Activated naive CD8-positive, alpha-beta T cell treated with anti-CD3 and anti-CD28 coated beads for 36 hours (primary cell): ENCODE measurements at regions not wholly inside any gene's neighbourhood (a gene's known extent, or its start where the extent isn't known, plus 50 kb on each side); places are given as distances from the start of the nearest gene placed in this dataset.
A peak's percentile ranks its signal among the peaks of the same experiment; 100 is the strongest.

Source experiments
- DNase-seq: peaks from one replicate; pipeline ENCODE4 v3.0.0; 2021
- H3K27ac Mint-ChIP-seq: one replicate; pipeline ENCODE4 v1.8.0; 2022; ENCODE audit warnings: mild to moderate bottlenecking, moderate library complexity, mixed read lengths
- H3K27me3 Mint-ChIP-seq: one replicate; pipeline ENCODE4 v1.8.0; 2022; ENCODE audit warnings: mild to moderate bottlenecking, mixed read lengths
- H3K36me3 Mint-ChIP-seq: one replicate; pipeline ENCODE4 v1.8.0; 2021; ENCODE audit warnings: mild to moderate bottlenecking, mixed read lengths
- H3K4me1 Mint-ChIP-seq: one replicate; pipeline ENCODE4 v1.8.0; 2021; ENCODE audit warnings: mixed read lengths
- H3K4me3 Mint-ChIP-seq: one replicate; pipeline ENCODE4 v1.8.0; 2022; ENCODE audit warnings: mild to moderate bottlenecking, moderate library complexity, mixed read lengths
- H3K9me3 Mint-ChIP-seq: one replicate; pipeline ENCODE4 v1.8.0; 2022; ENCODE audit warnings: mixed read lengths

- DNase-seq = no peak
- no peak overlapping the region for H3K4me3 Mint-ChIP-seq
- no peaks in the 10 kb centered on the region for H3K4me1 Mint-ChIP-seq
- no peak overlapping the region for H3K27ac Mint-ChIP-seq
- no peaks in the 10 kb centered on the region for H3K36me3 Mint-ChIP-seq
- no peaks in the 10 kb centered on the region for H3K27me3 Mint-ChIP-seq
- no peaks in the 10 kb centered on the region for H3K9me3 Mint-ChIP-seq
Observed at GRCh38 chr2:147351784-147352183, 493.0 kb upstream of the ACVR2A start.

- Mint-ChIP-seq H3K27ac (no peak overlapping the region), H3K36me3 (no peaks in the 10 kb centered on the region), H3K4me1 (no peaks in the 10 kb centered on the region), H3K4me3 (no peak overlapping the region), H3K9me3 (peaks cover 8% of the 10 kb centered on the region), H3K27me3 (no peaks in the 10 kb centered on the region)
- no peak for DNase-seq
Observed at GRCh38 chr2:147348931-147349555, 495.8 kb upstream of the ACVR2A start.

- no peak for DNase-seq
- no peaks in the 10 kb centered on the region for H3K36me3 Mint-ChIP-seq
- no peak overlapping the region for H3K4me3 Mint-ChIP-seq
- H3K27me3 Mint-ChIP-seq = no peaks in the 10 kb centered on the region
- H3K9me3 Mint-ChIP-seq = peaks cover 8% of the 10 kb centered on the region
- H3K4me1 Mint-ChIP-seq = no peaks in the 10 kb centered on the region
- H3K27ac Mint-ChIP-seq = no peak overlapping the region
Observed at GRCh38 chr2:147346142-147346541, 498.7 kb upstream of the ACVR2A start.

- Mint-ChIP-seq H3K27me3 (no peaks in the 10 kb centered on the region), H3K4me1 (no peaks in the 10 kb centered on the region), H3K9me3 (peaks cover 8% of the 10 kb centered on the region), H3K4me3 (no peak overlapping the region), H3K36me3 (no peaks in the 10 kb centered on the region), H3K27ac (no peak overlapping the region)
- DNase-seq = no peak
Observed at GRCh38 chr2:147345246-147345645, 499.6 kb upstream of the ACVR2A start.

- no peaks in the 10 kb centered on the region for H3K4me1 Mint-ChIP-seq
- peaks cover 8% of the 10 kb centered on the region for H3K9me3 Mint-ChIP-seq
- H3K27ac Mint-ChIP-seq = no peak overlapping the region
- H3K4me3 Mint-ChIP-seq = no peak overlapping the region
- H3K36me3 Mint-ChIP-seq = no peaks in the 10 kb centered on the region
- DNase-seq = no peak
- H3K27me3 Mint-ChIP-seq = no peaks in the 10 kb centered on the region
Observed at GRCh38 chr2:147342329-147342728, 502.5 kb upstream of the ACVR2A start.

GRCh38 chr2:147331790-147332419 lies 512.9 kb upstream of the ACVR2A start:
- H3K4me1 Mint-ChIP-seq = peaks cover 6% of the 10 kb centered on the region

GRCh38 chr2:147330925-147331324 lies 513.9 kb upstream of the ACVR2A start:
- Mint-ChIP-seq H3K4me1 (peaks cover 7% of the 10 kb centered on the region), H3K9me3 (peaks cover 2% of the 10 kb centered on the region), H3K4me3 (no peak overlapping the region), H3K27me3 (no peaks in the 10 kb centered on the region), H3K27ac (no peak overlapping the region), H3K36me3 (no peaks in the 10 kb centered on the region)
- no peak for DNase-seq

More at GRCh38 chr2:147331790-147332419, 512.9 kb upstream of the ACVR2A start:
- H3K4me3 Mint-ChIP-seq = no peak overlapping the region
- peaks cover 2% of the 10 kb centered on the region for H3K9me3 Mint-ChIP-seq
- H3K27ac Mint-ChIP-seq = no peak overlapping the region
- H3K27me3 Mint-ChIP-seq = no peaks in the 10 kb centered on the region
- DNase-seq = no peak
- H3K36me3 Mint-ChIP-seq = no peaks in the 10 kb centered on the region

GRCh38 chr2:147327613-147328012 lies 517.2 kb upstream of the ACVR2A start:
- H3K27me3 Mint-ChIP-seq = peaks cover 3% of the 10 kb centered on the region
- H3K27ac Mint-ChIP-seq = no peak overlapping the region
- H3K9me3 Mint-ChIP-seq = no peaks in the 10 kb centered on the region
- no peak for DNase-seq
- peaks cover 7% of the 10 kb centered on the region for H3K4me1 Mint-ChIP-seq
- no peaks in the 10 kb centered on the region for H3K36me3 Mint-ChIP-seq
- no peak overlapping the region for H3K4me3 Mint-ChIP-seq

- Mint-ChIP-seq H3K27me3 (peaks cover 3% of the 10 kb centered on the region), H3K9me3 (no peaks in the 10 kb centered on the region), H3K4me3 (no peak overlapping the region), H3K4me1 (peaks cover 7% of the 10 kb centered on the region), H3K27ac (no peak overlapping the region), H3K36me3 (no peaks in the 10 kb centered on the region)
- no peak for DNase-seq
Observed at GRCh38 chr2:147325990-147326389, 518.8 kb upstream of the ACVR2A start.

- no peaks in the 10 kb centered on the region for H3K4me1 Mint-ChIP-seq
- H3K9me3 Mint-ChIP-seq = peaks cover 4% of the 10 kb centered on the region
- no peak overlapping the region for H3K27ac Mint-ChIP-seq
Observed at GRCh38 chr2:147320146-147320545, 524.7 kb upstream of the ACVR2A start.

GRCh38 chr2:147311058-147311430 lies 533.8 kb upstream of the ACVR2A start:
- no peak overlapping the region for H3K27ac Mint-ChIP-seq
- H3K4me3 Mint-ChIP-seq = no peak overlapping the region
- H3K36me3 Mint-ChIP-seq = no peaks in the 10 kb centered on the region
- H3K9me3 Mint-ChIP-seq = no peaks in the 10 kb centered on the region
- no peaks in the 10 kb centered on the region for H3K4me1 Mint-ChIP-seq
- no peak for DNase-seq
- H3K27me3 Mint-ChIP-seq = no peaks in the 10 kb centered on the region

More at GRCh38 chr2:147320146-147320545, 524.7 kb upstream of the ACVR2A start:
- H3K27me3 Mint-ChIP-seq = peaks cover 3% of the 10 kb centered on the region
- no peak for DNase-seq
- H3K4me3 Mint-ChIP-seq = no peak overlapping the region
- no peaks in the 10 kb centered on the region for H3K36me3 Mint-ChIP-seq

GRCh38 chr2:147310335-147311057 lies 534.3 kb upstream of the ACVR2A start:
- H3K4me1 Mint-ChIP-seq = no peaks in the 10 kb centered on the region
- no peak for DNase-seq
- H3K4me3 Mint-ChIP-seq = no peak overlapping the region
- no peaks in the 10 kb centered on the region for H3K36me3 Mint-ChIP-seq
- no peaks in the 10 kb centered on the region for H3K27me3 Mint-ChIP-seq
- H3K27ac Mint-ChIP-seq = no peak overlapping the region
- no peaks in the 10 kb centered on the region for H3K9me3 Mint-ChIP-seq

- Mint-ChIP-seq H3K4me3 (no peak overlapping the region), H3K9me3 (no peaks in the 10 kb centered on the region), H3K36me3 (peaks cover 2% of the 10 kb centered on the region), H3K27me3 (peaks cover 3% of the 10 kb centered on the region), H3K27ac (peak overlapping the region; percentile 85), H3K4me1 (peaks cover 8% of the 10 kb centered on the region)
- peak; percentile 8 for DNase-seq
Observed at GRCh38 chr2:147297820-147298219, 547.0 kb upstream of the ACVR2A start.

GRCh38 chr2:147294825-147295392 lies 549.9 kb upstream of the ACVR2A start:
- DNase-seq = no peak
- H3K27ac Mint-ChIP-seq = no peak overlapping the region
- H3K4me1 Mint-ChIP-seq = peaks cover 8% of the 10 kb centered on the region
- H3K36me3 Mint-ChIP-seq = peaks cover 2% of the 10 kb centered on the region
- H3K27me3 Mint-ChIP-seq = no peaks in the 10 kb centered on the region
- H3K4me3 Mint-ChIP-seq = no peak overlapping the region
- H3K9me3 Mint-ChIP-seq = no peaks in the 10 kb centered on the region

GRCh38 chr2:147293991-147294824 lies 550.6 kb upstream of the ACVR2A start:
- Mint-ChIP-seq H3K9me3 (no peaks in the 10 kb centered on the region), H3K4me1 (peaks cover 8% of the 10 kb centered on the region), H3K36me3 (peaks cover 2% of the 10 kb centered on the region), H3K27ac (peak overlapping the region; percentile 25), H3K4me3 (no peak overlapping the region), H3K27me3 (no peaks in the 10 kb centered on the region)
- no peak for DNase-seq
